ENCODE measurements at regions not wholly inside any gene's neighbourhood (a gene's known extent, or its start where the extent isn't known, plus 50 kb on each side); places are given as distances from the start of the nearest gene placed in this dataset.

GRCh38 chr14:98458702-98459101, 813.3 kb downstream of the BCL11B start:
- TF ChIP-seq POLR2AphosphoS5 (IDR thresholded peaks at IDR 0.05; ENCODE audit: low read depth, low read length) (no peak), TAF1 (IDR thresholded peaks at IDR 0.05; ENCODE audit: low read depth, low read length) (no peak)

Data from GM12891 (cell line).